ENCODE measurements at regions not wholly inside any gene's neighbourhood (a gene's known extent, or its start where the extent isn't known, plus 50 kb on each side); places are given as distances from the start of the nearest gene placed in this dataset.

GRCh38 chr4:127214931-127215330, 417.8 kb upstream of the INTU start:
- TF ChIP-seq CTCF (IDR thresholded peaks at IDR 0.05) = no peak
- H3K27ac ChIP-seq = no peak overlapping the region
- 82 to 98% (median 96%) methylated on average over 4 of the region's 4 CpGs for WGBS, 3 donors
- H3K4me3 ChIP-seq = no peak overlapping the region
- intact Hi-C loops (cut with DNase I) = no loop called here
- no peaks in the 10 kb centered on the region for H3K36me3 ChIP-seq
- DNase-seq = no peak
- no peaks in the 10 kb centered on the region for H3K9me3 ChIP-seq
- H3K27me3 ChIP-seq = no peaks in the 10 kb centered on the region
- peaks cover 4% of the 10 kb centered on the region for H3K4me1 ChIP-seq (ENCODE audit: insufficient read depth)

- Histone ChIP-seq H3K27ac (no peak overlapping the region), H3K9me3 (no peaks in the 10 kb centered on the region), H3K4me1 (ENCODE audit: insufficient read depth) (peaks cover under 1% of the 10 kb centered on the region), H3K4me3 (no peak overlapping the region), H3K27me3 (no peaks in the 10 kb centered on the region), H3K36me3 (no peaks in the 10 kb centered on the region)
- intact Hi-C loops (cut with DNase I) = no loop called here
- no peak for DNase-seq
- 86 to 88% (median 88%) methylated on average over 2 of the region's 2 CpGs for WGBS, 3 donors
- TF ChIP-seq POLR2A (IDR thresholded peaks at IDR 0.05) (no peak), EP300 (IDR thresholded peaks at IDR 0.05) (no peak), CTCF (IDR thresholded peaks at IDR 0.05) (no peak)
Observed at GRCh38 chr4:127217586-127218229, 415.0 kb upstream of the INTU start.

GRCh38 chr4:127219232-127219631, 413.5 kb upstream of the INTU start:
- Histone ChIP-seq H3K36me3 (no peaks in the 10 kb centered on the region), H3K4me3 (no peak overlapping the region), H3K27me3 (no peaks in the 10 kb centered on the region), H3K9me3 (no peaks in the 10 kb centered on the region), H3K27ac (no peak overlapping the region), H3K4me1 (ENCODE audit: insufficient read depth) (no peaks in the 10 kb centered on the region)
- DNase-seq = no peak
- TF ChIP-seq EP300 (IDR thresholded peaks at IDR 0.05) (no peak), POLR2A (IDR thresholded peaks at IDR 0.05) (no peak), CTCF (IDR thresholded peaks at IDR 0.05) (no peak)
- intact Hi-C loops (cut with DNase I) = no loop called here

- no peaks in the 10 kb centered on the region for H3K36me3 ChIP-seq
- H3K9me3 ChIP-seq = no peaks in the 10 kb centered on the region
- intact Hi-C loops (cut with DNase I) = no loop called here
- H3K4me1 ChIP-seq (ENCODE audit: insufficient read depth) = no peaks in the 10 kb centered on the region
- H3K27me3 ChIP-seq = no peaks in the 10 kb centered on the region
- TF ChIP-seq CTCF (IDR thresholded peaks at IDR 0.05) (no peak), EP300 (IDR thresholded peaks at IDR 0.05) (no peak), POLR2A (IDR thresholded peaks at IDR 0.05) (no peak)
- no peak overlapping the region for H3K27ac ChIP-seq
- WGBS, 3 donors = 79 to 90% (median 88%) methylated on average over 4 to 5 of the region's 5 CpGs
- DNase-seq = no peak
- H3K4me3 ChIP-seq = no peak overlapping the region
Observed at GRCh38 chr4:127224556-127224955, 408.2 kb upstream of the INTU start.
